Naive thymus-derived CD4-positive, alpha-beta T cell (primary cell): ENCODE measurements at regions not wholly inside any gene's neighbourhood (a gene's known extent, or its start where the extent isn't known, plus 50 kb on each side); places are given as distances from the start of the nearest gene placed in this dataset.
"Not testable (repeated sequence)": the region's sequence is repeated elsewhere in the genome, so short reads cannot be mapped to it uniquely, and the experiment has no call there.

ENCODE experiments used
- ATAC-seq: fragments of 150-1000 bp; cut with Tn5 transposase; 2 replicates; pipeline ENCODE4 v1.10.0; 2021; ENCODE audit warnings: mild to moderate bottlenecking, moderate library complexity
- CTCF ChIA-PET: fragments of 350-600 bp; sonication (Branson Sonifier 250); formaldehyde crosslinking; loops from one replicate; lab custom pipeline; 2021; ENCODE audit warnings: antibody characterized with exemption; lab: Charles Lee
- POLR2A ChIA-PET: fragments of 350-600 bp; sonication (Branson Sonifier 250); formaldehyde crosslinking; loops from one replicate; lab custom pipeline; 2021; ENCODE audit warnings: antibody characterized with exemption, inconsistent platforms; lab: Charles Lee
- DNase-seq, 9 donors: peaks; one replicate each; pipeline versions ENCODE4 v3.0.0 to v3.0.0-alpha.2; 2020 to 2022; ENCODE audit warnings: mixed read lengths in 1 of 9
- H3K27ac ChIP-seq: one replicate; pipeline ENCODE4 v1.7.0; 2013; ENCODE audit warnings: mild to moderate bottlenecking, low read depth, low read length, moderate library complexity
- H3K27me3 ChIP-seq, 2 donors: one replicate each; pipeline ENCODE4 v1.7.0; 2013; ENCODE audit warnings: low read length in 2 of 2, mild to moderate bottlenecking in 2 of 2, moderate library complexity in 2 of 2; ENCODE audit not compliant: control insufficient read depth in 2 of 2, insufficient read depth in 2 of 2
- H3K36me3 ChIP-seq, 3 experiments: 1 replicate in 2 of 3; 2 replicates in 1 of 3; pipeline ENCODE4 v1.7.0; 2013; ENCODE audit warnings: low read length in 3 of 3, mild to moderate bottlenecking in 3 of 3, moderate library complexity in 1 of 3; ENCODE audit not compliant: insufficient read depth in 3 of 3, control insufficient read depth in 2 of 3
- H3K4me1 ChIP-seq, 2 donors: one replicate each; pipeline ENCODE4 v1.7.0; 2013; ENCODE audit warnings: low read length in 2 of 2, mild to moderate bottlenecking in 2 of 2, moderate library complexity in 1 of 2; ENCODE audit not compliant: control insufficient read depth in 2 of 2, insufficient read depth in 2 of 2
- H3K4me3 ChIP-seq: 2 replicates; pipeline ENCODE4 v1.7.0; 2013; ENCODE audit warnings: mild to moderate bottlenecking, low read length
- H3K9me3 ChIP-seq, 3 experiments: 1 replicate in 2 of 3; 2 replicates in 1 of 3; pipeline ENCODE4 v1.7.0; 2013; ENCODE audit warnings: low read length in 3 of 3; ENCODE audit not compliant: control insufficient read depth in 2 of 3
- H3K27ac Mint-ChIP-seq, 9 donors: one replicate each; pipeline ENCODE4 v1.8.0; 2020 to 2022; ENCODE audit warnings: mixed read lengths in 9 of 9, mild to moderate bottlenecking in 8 of 9, moderate library complexity in 5 of 9, inconsistent platforms in 2 of 9
- H3K27me3 Mint-ChIP-seq, 5 donors: one replicate each; pipeline ENCODE4 v1.8.0; 2021 to 2022; ENCODE audit warnings: mixed read lengths in 5 of 5, mild to moderate bottlenecking in 1 of 5
- H3K36me3 Mint-ChIP-seq, 5 donors: one replicate each; pipeline ENCODE4 v1.8.0; 2020 to 2022; ENCODE audit warnings: mixed read lengths in 5 of 5, mild to moderate bottlenecking in 3 of 5, inconsistent platforms in 1 of 5
- H3K4me1 Mint-ChIP-seq, 7 donors: one replicate each; pipeline ENCODE4 v1.8.0; 2020 to 2022; ENCODE audit warnings: mixed read lengths in 7 of 7, mild to moderate bottlenecking in 3 of 7, inconsistent platforms in 1 of 7
- H3K4me3 Mint-ChIP-seq, 10 donors: one replicate each; pipeline ENCODE4 v1.8.0; 2020 to 2022; ENCODE audit warnings: mild to moderate bottlenecking in 10 of 10, mixed read lengths in 10 of 10, moderate library complexity in 6 of 10, inconsistent platforms in 2 of 10
- H3K9me3 Mint-ChIP-seq, 11 donors: one replicate each; pipeline ENCODE4 v1.8.0; 2020 to 2022; ENCODE audit warnings: mixed read lengths in 11 of 11, mild to moderate bottlenecking in 4 of 11, inconsistent platforms in 1 of 11, moderate library complexity in 1 of 11
- intact Hi-C, 2 donors: fragments of 100-400 bp; cut with micrococcal nuclease; formaldehyde crosslinking; loops; one replicate each; pipeline ENCODE4 v1.15.1; 2023

DNA sequence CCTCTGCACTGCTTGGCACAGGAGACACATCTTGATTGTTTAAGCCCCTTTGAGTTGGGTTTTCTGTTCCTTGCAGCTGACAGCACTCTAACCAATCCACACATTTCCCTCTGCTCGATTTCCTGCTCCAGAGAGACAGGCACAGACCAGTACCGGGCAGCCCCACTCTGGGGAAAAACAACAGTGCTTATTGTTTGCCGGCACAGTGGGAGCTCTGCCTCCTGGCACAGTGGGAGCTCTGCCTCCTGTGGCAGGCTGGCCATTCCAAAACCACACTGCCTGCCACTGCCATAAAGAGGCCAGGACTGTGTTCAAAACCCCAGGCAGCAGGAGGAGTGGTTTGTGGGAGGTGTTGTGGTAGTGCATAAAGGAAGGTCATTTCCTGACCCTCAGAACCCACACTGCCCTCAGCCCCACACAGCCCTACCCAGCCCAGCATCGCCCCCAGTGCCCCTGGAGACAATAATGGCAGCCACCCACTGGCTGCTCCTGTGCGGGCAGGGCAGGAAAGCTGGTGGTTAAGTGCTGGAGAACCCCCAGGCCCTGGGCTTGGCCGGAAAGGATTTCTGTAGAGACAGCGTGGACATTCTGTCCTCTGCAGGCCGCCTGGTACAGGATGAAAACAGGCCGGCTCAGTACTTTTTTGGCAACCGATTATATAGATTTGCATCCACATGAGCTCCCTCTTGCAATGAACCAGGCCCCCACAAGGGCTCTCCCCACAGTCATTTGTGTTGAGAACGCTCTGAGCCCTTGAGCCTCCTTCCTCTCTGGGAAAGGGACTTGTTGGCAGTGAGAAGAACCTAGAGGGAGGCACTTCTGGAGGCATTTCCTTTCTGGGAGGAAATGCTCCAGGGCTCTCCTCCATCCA lies 182.8 kb downstream of the TRIM43 start:
- H3K36me3 ChIP-seq, H3K4me3 Mint-ChIP-seq, H3K9me3 Mint-ChIP-seq, H3K4me1 ChIP-seq, H3K27ac ChIP-seq, H3K9me3 ChIP-seq, H3K4me3 ChIP-seq, H3K4me1 Mint-ChIP-seq, H3K27me3 Mint-ChIP-seq, H3K27me3 ChIP-seq, H3K27ac Mint-ChIP-seq, POLR2A ChIA-PET, CTCF ChIA-PET, DNase-seq, H3K36me3 Mint-ChIP-seq, intact Hi-C loops, ATAC-seq: not testable (repeated sequence)

DNA sequence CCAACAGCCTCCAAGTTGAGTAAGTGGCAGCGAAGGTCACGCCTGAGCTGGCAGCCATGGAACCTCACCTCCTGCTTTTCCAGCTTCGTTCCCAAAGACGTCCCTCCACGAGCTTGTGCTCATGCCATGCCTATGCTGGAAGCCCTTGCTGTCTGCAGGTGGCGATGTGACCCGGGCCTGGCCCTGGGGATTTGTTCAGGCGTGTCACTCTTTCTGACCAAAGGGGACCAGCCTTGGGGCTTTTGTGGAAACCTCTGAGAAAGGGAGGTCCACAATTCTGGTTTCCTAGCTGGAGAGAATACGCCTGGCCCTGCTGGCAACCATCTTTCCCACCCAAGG lies 183.4 kb downstream of the TRIM43 start:
- intact Hi-C loops, H3K9me3 Mint-ChIP-seq, H3K4me1 Mint-ChIP-seq, H3K27ac ChIP-seq, POLR2A ChIA-PET, H3K27me3 ChIP-seq, CTCF ChIA-PET, H3K4me1 ChIP-seq, DNase-seq, H3K36me3 ChIP-seq, H3K27ac Mint-ChIP-seq, H3K27me3 Mint-ChIP-seq, H3K4me3 Mint-ChIP-seq, H3K4me3 ChIP-seq, H3K36me3 Mint-ChIP-seq, ATAC-seq, H3K9me3 ChIP-seq: not testable (repeated sequence)
